ENCODE measurements at regions not wholly inside any gene's neighbourhood (a gene's known extent, or its start where the extent isn't known, plus 50 kb on each side); places are given as distances from the start of the nearest gene placed in this dataset.

GRCh38 chr7:125055376-125055775 is 125.8 kb upstream of the POT1 start:
- TF ChIP-seq YY1 (IDR thresholded peaks at IDR 0.05; ENCODE audit: low read depth) = no peak
- TF ChIP-seq CEBPB (IDR thresholded peaks at IDR 0.05) = no peak
- no peak for TF ChIP-seq EP300 (IDR thresholded peaks at IDR 0.05; ENCODE audit: borderline replicate concordance)
- TF ChIP-seq, protein P1, sequence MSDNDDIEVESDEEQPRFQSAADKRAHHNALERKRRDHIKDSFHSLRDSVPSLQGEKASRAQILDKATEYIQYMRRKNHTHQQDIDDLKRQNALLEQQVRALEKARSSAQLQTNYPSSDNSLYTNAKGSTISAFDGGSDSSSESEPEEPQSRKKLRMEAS (IDR thresholded peaks at IDR 0.05) = no peak
- no peak for TF ChIP-seq TAF1 (IDR thresholded peaks at IDR 0.05; ENCODE audit: low read depth)
- no peak for TF ChIP-seq RAD21 (IDR thresholded peaks at IDR 0.05; ENCODE audit: low read depth)
- no peak for TF ChIP-seq USF1 (IDR thresholded peaks at IDR 0.05)

DNA sequence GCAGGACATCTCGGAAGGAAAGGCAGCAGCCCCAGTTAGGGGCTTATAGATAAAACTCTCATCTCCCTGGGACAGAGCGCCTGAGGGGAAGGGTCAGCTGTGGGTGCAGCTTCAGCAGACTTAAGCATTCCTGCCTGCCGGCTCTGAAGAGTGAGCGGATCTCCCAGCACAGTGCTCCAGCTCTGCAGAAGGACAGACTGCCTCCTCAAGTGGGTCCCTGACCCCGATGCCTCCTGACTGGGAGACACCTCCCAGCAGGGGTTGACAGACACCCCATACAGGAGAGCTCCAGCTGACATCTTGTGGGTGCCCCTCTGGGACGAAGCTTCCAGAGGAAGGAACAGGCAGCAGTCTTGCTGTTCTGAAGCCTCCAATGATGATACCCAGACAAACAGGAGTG is 117.1 kb upstream of the POT1 start:
- no peak for TF ChIP-seq TCF12 (IDR thresholded peaks at IDR 0.05; ENCODE audit: low read depth)
- TF ChIP-seq USF1 (IDR thresholded peaks at IDR 0.05) = no peak
- TF ChIP-seq, protein P1 (IDR thresholded peaks at IDR 0.05) = no peak
- no peak for TF ChIP-seq TAF1 (IDR thresholded peaks at IDR 0.05; ENCODE audit: low read depth)
- no peak for TF ChIP-seq EGR1 (IDR thresholded peaks at IDR 0.05)
- no peak for TF ChIP-seq FOXM1 (IDR thresholded peaks at IDR 0.05; ENCODE audit: borderline replicate concordance, low read depth)
- no peak for TF ChIP-seq YY1 (IDR thresholded peaks at IDR 0.05; ENCODE audit: low read depth)
- TF ChIP-seq ZBTB7A (IDR thresholded peaks at IDR 0.05; ENCODE audit: low read depth) = no peak
- TF ChIP-seq RAD21 (IDR thresholded peaks at IDR 0.05; ENCODE audit: low read depth) = no peak
- no peak for TF ChIP-seq CEBPB (IDR thresholded peaks at IDR 0.05)
- TF ChIP-seq EP300 (IDR thresholded peaks at IDR 0.05; ENCODE audit: borderline replicate concordance) = no peak
- TF ChIP-seq TEAD4 (IDR thresholded peaks at IDR 0.05) = no peak
- TF ChIP-seq REST (IDR thresholded peaks at IDR 0.05; ENCODE audit: low read depth) = no peak
- no peak for TF ChIP-seq CREB1 (IDR thresholded peaks at IDR 0.05; ENCODE audit: low read depth)
- no peak for TF ChIP-seq NFIC (IDR thresholded peaks at IDR 0.05)

DNA sequence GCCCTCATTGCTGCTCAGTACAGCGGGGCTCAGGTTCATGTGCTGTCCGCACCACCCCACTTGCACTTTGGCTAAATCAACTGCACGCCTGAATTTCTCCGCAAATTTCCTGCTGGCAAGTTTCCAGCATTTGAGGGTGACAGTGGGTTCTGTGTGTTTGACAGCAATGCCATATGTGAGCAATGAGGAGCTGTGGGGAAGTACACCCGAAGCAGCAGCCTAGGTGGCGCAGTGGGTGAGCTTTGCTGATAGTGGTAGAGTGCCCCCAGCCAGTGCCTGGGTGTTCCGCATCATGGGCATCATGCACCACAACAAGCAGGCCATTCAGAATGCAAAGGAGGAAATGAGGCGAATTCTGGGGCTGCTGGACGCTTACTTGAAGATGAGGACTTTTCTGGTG is 103.9 kb upstream of the POT1 start:
- TF ChIP-seq EP300 (IDR thresholded peaks at IDR 0.05; ENCODE audit: borderline replicate concordance) (no peak), CEBPB (IDR thresholded peaks at IDR 0.05) (no peak), FOXM1 (IDR thresholded peaks at IDR 0.05; ENCODE audit: borderline replicate concordance, low read depth) (no peak), ZBTB7A (IDR thresholded peaks at IDR 0.05; ENCODE audit: low read depth) (no peak), EGR1 (IDR thresholded peaks at IDR 0.05) (no peak), YY1 (IDR thresholded peaks at IDR 0.05; ENCODE audit: low read depth) (no peak), NFIC (IDR thresholded peaks at IDR 0.05) (no peak), TEAD4 (IDR thresholded peaks at IDR 0.05) (no peak), TAF1 (IDR thresholded peaks at IDR 0.05; ENCODE audit: low read depth) (no peak)
- TF ChIP-seq, protein P1 (IDR thresholded peaks at IDR 0.05) = no peak

GRCh38 chr7:125032943-125033342 is 103.3 kb upstream of the POT1 start:
- TF ChIP-seq TEAD4 (IDR thresholded peaks at IDR 0.05) = no peak
- TF ChIP-seq, protein P1 (IDR thresholded peaks at IDR 0.05) = no peak
- TF ChIP-seq YY1 (IDR thresholded peaks at IDR 0.05; ENCODE audit: low read depth) = no peak
- TF ChIP-seq USF1 (IDR thresholded peaks at IDR 0.05) = no peak
- TF ChIP-seq FOXM1 (IDR thresholded peaks at IDR 0.05; ENCODE audit: borderline replicate concordance, low read depth) = no peak
- TF ChIP-seq ZBTB7A (IDR thresholded peaks at IDR 0.05; ENCODE audit: low read depth) = no peak
- no peak for TF ChIP-seq EP300 (IDR thresholded peaks at IDR 0.05; ENCODE audit: borderline replicate concordance)
- TF ChIP-seq CEBPB (IDR thresholded peaks at IDR 0.05) = no peak
- TF ChIP-seq EGR1 (IDR thresholded peaks at IDR 0.05) = no peak
- TF ChIP-seq REST (IDR thresholded peaks at IDR 0.05; ENCODE audit: low read depth) = no peak
- no peak for TF ChIP-seq RAD21 (IDR thresholded peaks at IDR 0.05; ENCODE audit: low read depth)
- no peak for TF ChIP-seq TCF12 (IDR thresholded peaks at IDR 0.05; ENCODE audit: low read depth)

DNA sequence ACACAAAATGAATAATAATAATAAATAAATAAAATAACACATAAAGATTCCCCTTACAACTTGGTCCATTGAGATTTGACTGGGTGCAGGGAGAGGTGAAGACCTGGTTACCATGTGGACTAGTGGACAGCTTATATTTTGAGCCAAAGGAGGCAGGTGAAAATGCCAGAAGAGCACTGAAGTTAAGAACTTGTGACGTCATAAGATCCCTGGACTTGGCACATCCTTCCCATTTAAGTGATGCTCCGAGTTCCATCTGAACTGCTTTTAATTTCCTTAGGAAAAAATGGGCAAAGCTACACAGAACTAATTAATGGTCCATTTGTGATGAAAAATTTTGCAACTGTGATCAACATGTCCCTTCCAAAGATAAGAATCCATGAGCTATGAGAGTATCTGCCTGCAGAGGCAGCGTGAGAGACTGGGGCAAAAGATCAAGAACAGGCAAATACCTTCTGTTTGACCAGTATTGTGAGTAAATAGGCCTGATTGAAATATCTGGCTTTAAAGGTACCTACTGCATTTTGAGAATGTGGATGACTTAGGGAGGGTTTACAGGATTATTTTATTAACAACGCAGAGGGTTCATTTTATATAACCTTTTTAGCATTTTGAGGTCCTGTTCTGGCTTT is 101.2 kb upstream of the POT1 start:
- TF ChIP-seq NFIC (IDR thresholded peaks at IDR 0.05) (no peak), EP300 (IDR thresholded peaks at IDR 0.05; ENCODE audit: borderline replicate concordance) (no peak), FOXM1 (IDR thresholded peaks at IDR 0.05; ENCODE audit: borderline replicate concordance, low read depth) (no peak), TEAD4 (IDR thresholded peaks at IDR 0.05) (no peak), REST (IDR thresholded peaks at IDR 0.05; ENCODE audit: low read depth) (no peak), TAF1 (IDR thresholded peaks at IDR 0.05; ENCODE audit: low read depth) (no peak), EGR1 (IDR thresholded peaks at IDR 0.05) (no peak), USF1 (IDR thresholded peaks at IDR 0.05) (no peak), YY1 (IDR thresholded peaks at IDR 0.05; ENCODE audit: low read depth) (no peak), ZBTB7A (IDR thresholded peaks at IDR 0.05; ENCODE audit: low read depth) (no peak), CREB1 (IDR thresholded peaks at IDR 0.05; ENCODE audit: low read depth) (no peak)

Data from Ishikawa (cell line).